ELF-1 (cell line): ENCODE measurements at regions not wholly inside any gene's neighbourhood (a gene's known extent, or its start where the extent isn't known, plus 50 kb on each side); places are given as distances from the start of the nearest gene placed in this dataset.
"Not testable (repeated sequence)": the region's sequence is repeated elsewhere in the genome, so short reads cannot be mapped to it uniquely, and the experiment has no call there.

Experiments used
- DNase-seq: peaks from one replicate; pipeline ENCODE4 v3.0.0-alpha.2; 2016; ENCODE audit warnings: low read depth, low spot score

- peak; percentile 20 for DNase-seq
Measured at GRCh38 chr9:62798884-62799850, 1609.3 kb downstream of the SPATA31A7 start.

GRCh38 chr9:62799851-62800371 is 1610.1 kb downstream of the SPATA31A7 start:
- DNase-seq, result peak; percentile 77

- DNase-seq, result peak; percentile 65
Measured at GRCh38 chr9:62800451-62801371, 1610.9 kb downstream of the SPATA31A7 start.

GRCh38 chr9:62801372-62801811 is 1611.6 kb downstream of the SPATA31A7 start:
- DNase-seq, result peak; percentile 59

- peak; percentile 90 for DNase-seq
Measured at GRCh38 chr9:62801961-62802718, 1612.3 kb downstream of the SPATA31A7 start.

GRCh38 chr9:62802719-62803079 is 1612.9 kb downstream of the SPATA31A7 start:
- not testable (repeated sequence) for DNase-seq

GRCh38 chr9:62803099-62803498 is 1613.3 kb downstream of the SPATA31A7 start:
- DNase-seq, result not testable (repeated sequence)

- not testable (repeated sequence) for DNase-seq
Measured at GRCh38 chr9:62804314-62804713, 1614.5 kb downstream of the SPATA31A7 start.

- DNase-seq, result not testable (repeated sequence)
Measured at GRCh38 chr9:62807424-62807823, 1617.6 kb downstream of the SPATA31A7 start.

- DNase-seq, result not testable (repeated sequence)
Measured at GRCh38 chr9:62808081-62808480, 1618.2 kb downstream of the SPATA31A7 start.

- DNase-seq, result not testable (repeated sequence)
Measured at GRCh38 chr9:62810318-62810717, 1620.5 kb downstream of the SPATA31A7 start.

- DNase-seq, result not testable (repeated sequence)
Measured at GRCh38 chr9:62810811-62811315, 1621.0 kb downstream of the SPATA31A7 start.

GRCh38 chr9:62815436-62815835 is 1625.6 kb downstream of the SPATA31A7 start:
- not testable (repeated sequence) for DNase-seq

- DNase-seq, result not testable (repeated sequence)
Measured at GRCh38 chr9:62816331-62816730, 1626.5 kb downstream of the SPATA31A7 start.

GRCh38 chr9:62817214-62817613 is 1627.4 kb downstream of the SPATA31A7 start:
- not testable (repeated sequence) for DNase-seq

GRCh38 chr9:62822185-62822584 is 1632.3 kb downstream of the SPATA31A7 start:
- not testable (repeated sequence) for DNase-seq

- not testable (repeated sequence) for DNase-seq
Measured at GRCh38 chr9:62827957-62828907, 1638.4 kb downstream of the SPATA31A7 start.

GRCh38 chr9:62830829-62831459 is 1641.1 kb downstream of the SPATA31A7 start:
- peak; percentile 18 for DNase-seq
